ENCODE measurements at regions not wholly inside any gene's neighbourhood (a gene's known extent, or its start where the extent isn't known, plus 50 kb on each side); places are given as distances from the start of the nearest gene placed in this dataset.

DNA sequence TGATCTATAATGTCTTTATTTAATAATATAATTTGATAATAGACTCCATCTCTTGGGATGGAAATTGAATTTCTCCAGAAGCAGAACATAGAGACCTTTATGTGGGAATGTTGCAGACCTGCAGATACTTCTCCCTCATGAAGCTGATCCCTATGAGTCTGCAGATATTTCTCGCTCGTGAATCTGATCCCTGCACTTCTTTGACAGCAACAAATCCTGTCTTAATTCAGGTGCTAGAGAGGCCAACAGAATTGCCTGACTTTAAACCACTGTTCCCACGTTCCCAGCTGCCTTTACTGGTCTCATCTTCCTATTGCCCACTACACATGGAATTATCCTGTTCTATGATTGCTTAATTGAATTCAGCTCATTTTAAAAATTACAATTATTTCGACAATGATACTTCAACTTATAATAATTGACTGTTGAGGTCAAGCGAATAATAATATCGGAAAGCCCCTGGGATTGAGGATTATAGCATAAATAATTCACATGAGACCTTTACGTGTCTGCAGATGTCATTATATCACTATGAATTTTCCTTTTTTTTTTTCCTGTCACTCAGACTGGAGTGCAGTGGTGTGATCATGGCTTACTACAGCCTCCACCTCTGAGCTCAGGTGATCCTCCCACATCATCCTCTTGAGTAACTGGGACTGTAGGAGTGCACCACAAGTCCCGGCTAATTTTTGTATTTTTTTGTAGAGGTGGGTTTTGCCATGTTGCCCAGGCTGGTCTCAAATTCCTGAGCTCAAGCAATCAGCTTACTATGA is 486.4 kb upstream of the ADARB2 start:
- Histone ChIP-seq H2BK120ac (ENCODE audit: low read depth, low read length, poor library complexity, severe bottlenecking) (no peak overlapping the region), H3K27ac (ENCODE audit: insufficient read length, low read depth, low read length) (no peak overlapping the region), H3K23ac (ENCODE audit: insufficient read length, low read depth, low read length) (no peak overlapping the region), H3K9me3 (ENCODE audit: control insufficient read depth, low read depth, low read length) (no peaks in the 10 kb centered on the region), H3K18ac (ENCODE audit: insufficient read length, low read depth, low read length) (no peak overlapping the region), H3K79me1 (ENCODE audit: insufficient read depth, low read depth, low read length, poor library complexity, severe bottlenecking) (no peaks in the 10 kb centered on the region), H3T11ph (ENCODE audit: low read length) (no peak overlapping the region), H3K14ac (ENCODE audit: insufficient read depth, low read length) (no peak overlapping the region), H2BK5ac (ENCODE audit: insufficient read length, low read length) (no peak overlapping the region), H3K27me3 (ENCODE audit: insufficient read depth, low read length) (no peaks in the 10 kb centered on the region), H2AK5ac (ENCODE audit: insufficient read length, low read length) (no peak overlapping the region), H2BK20ac (ENCODE audit: low read depth, low read length, poor library complexity, severe bottlenecking) (no peak overlapping the region), H3K79me2 (ENCODE audit: insufficient read depth, low read length) (no peaks in the 10 kb centered on the region), H4K5ac (ENCODE audit: insufficient read length, low read depth, low read length) (no peak overlapping the region), H3K4me2 (ENCODE audit: insufficient read depth, insufficient read length, low read length) (no peak overlapping the region), H4K8ac (replicated peaks; ENCODE audit: insufficient read length, low read depth, low read length) (no peak overlapping the region), H3K23me2 (ENCODE audit: insufficient read length, low read depth, low read length, poor library complexity, severe bottlenecking) (no peaks in the 10 kb centered on the region), H2BK12ac (ENCODE audit: insufficient read length, low read depth, low read length) (no peak overlapping the region), H3K9ac (ENCODE audit: extremely low read depth, insufficient read length, low read length) (no peak overlapping the region), H2AFZ (ENCODE audit: low read length) (no peak overlapping the region), H3K4me1 (ENCODE audit: insufficient read depth, low read length) (no peaks in the 10 kb centered on the region), H4K91ac (ENCODE audit: insufficient read length, low read depth, low read length) (no peak overlapping the region), H2BK15ac (ENCODE audit: low read depth, low read length) (no peak overlapping the region), H4K20me1 (ENCODE audit: control insufficient read depth, insufficient read depth, insufficient read length) (no peaks in the 10 kb centered on the region), H3K4ac (ENCODE audit: low read depth, low read length) (no peak overlapping the region), H3K56ac (ENCODE audit: insufficient read length, low read depth, low read length) (no peak overlapping the region)
- Mint-ChIP-seq H3K9me3 (0 out of 5 replicates have a peak, but pooled peaks cover 0 to 2% of the 10 kb centered on the region in 2 experiments), H3K27me3 (ENCODE audit: low read depth) (no peaks in the 10 kb centered on the region), H3K4me1 (0 out of 4 replicates have a peak, but pooled peaks cover 0 to 2% of the 10 kb centered on the region in 2 experiments), H3K36me3 (ENCODE audit: insufficient read depth in 1 of 3, low read depth in 3 of 3) (no peaks in the 10 kb centered on the region), H3K4me3 (no peak overlapping the region), H3K27ac (no peak overlapping the region; a peak in 1 of 7 replicates)
- WGBS (ENCODE audit: extremely low coverage, insufficient read length, low lambda C conversion rate): no CpG with 5 or more reads among the region's 8 CpGs
- TF ChIP-seq, protein P1, sequence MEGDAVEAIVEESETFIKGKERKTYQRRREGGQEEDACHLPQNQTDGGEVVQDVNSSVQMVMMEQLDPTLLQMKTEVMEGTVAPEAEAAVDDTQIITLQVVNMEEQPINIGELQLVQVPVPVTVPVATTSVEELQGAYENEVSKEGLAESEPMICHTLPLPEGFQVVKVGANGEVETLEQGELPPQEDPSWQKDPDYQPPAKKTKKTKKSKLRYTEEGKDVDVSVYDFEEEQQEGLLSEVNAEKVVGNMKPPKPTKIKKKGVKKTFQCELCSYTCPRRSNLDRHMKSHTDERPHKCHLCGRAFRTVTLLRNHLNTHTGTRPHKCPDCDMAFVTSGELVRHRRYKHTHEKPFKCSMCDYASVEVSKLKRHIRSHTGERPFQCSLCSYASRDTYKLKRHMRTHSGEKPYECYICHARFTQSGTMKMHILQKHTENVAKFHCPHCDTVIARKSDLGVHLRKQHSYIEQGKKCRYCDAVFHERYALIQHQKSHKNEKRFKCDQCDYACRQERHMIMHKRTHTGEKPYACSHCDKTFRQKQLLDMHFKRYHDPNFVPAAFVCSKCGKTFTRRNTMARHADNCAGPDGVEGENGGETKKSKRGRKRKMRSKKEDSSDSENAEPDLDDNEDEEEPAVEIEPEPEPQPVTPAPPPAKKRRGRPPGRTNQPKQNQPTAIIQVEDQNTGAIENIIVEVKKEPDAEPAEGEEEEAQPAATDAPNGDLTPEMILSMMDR (conservative IDR thresholded peaks at IDR 0.05): no peak
- DNase-seq: no peak
